GM19099 (cell line): ENCODE measurements at regions not wholly inside any gene's neighbourhood (a gene's known extent, or its start where the extent isn't known, plus 50 kb on each side); places are given as distances from the start of the nearest gene placed in this dataset.

Source experiments
- POLR2A ChIP-seq: IDR thresholded peaks from 3 replicates; pipeline ENCODE4 v1.6.1; 2011; ENCODE audit warnings: low read depth; ENCODE audit not compliant: insufficient read length; ENCODE audit errors: extremely low read depth

- TF ChIP-seq POLR2A, result no peak
Measured at GRCh38 chr13:106108346-106108745, 427.1 kb downstream of the EFNB2 start.

- TF ChIP-seq POLR2A, result no peak
Measured at GRCh38 chr13:106107061-106107460, 428.4 kb downstream of the EFNB2 start.

GRCh38 chr13:106105153-106105552, 430.3 kb downstream of the EFNB2 start:
- no peak for TF ChIP-seq POLR2A

GRCh38 chr13:106104281-106104901, 431.1 kb downstream of the EFNB2 start:
- no peak for TF ChIP-seq POLR2A

- TF ChIP-seq POLR2A, result no peak
Measured at GRCh38 chr13:106103779-106104178, 431.7 kb downstream of the EFNB2 start.

GRCh38 chr13:106102786-106103185, 432.7 kb downstream of the EFNB2 start:
- TF ChIP-seq POLR2A, result no peak

GRCh38 chr13:106101201-106101600, 434.3 kb downstream of the EFNB2 start:
- TF ChIP-seq POLR2A, result no peak

- TF ChIP-seq POLR2A, result no peak
Measured at GRCh38 chr13:106100171-106100919, 435.1 kb downstream of the EFNB2 start.

GRCh38 chr13:106099765-106100164, 435.7 kb downstream of the EFNB2 start:
- no peak for TF ChIP-seq POLR2A

- no peak for TF ChIP-seq POLR2A
Measured at GRCh38 chr13:106098778-106099177, 436.7 kb downstream of the EFNB2 start.

- TF ChIP-seq POLR2A, result no peak
Measured at GRCh38 chr13:106096661-106097092, 438.8 kb downstream of the EFNB2 start.

GRCh38 chr13:106095919-106096318, 439.5 kb downstream of the EFNB2 start:
- TF ChIP-seq POLR2A, result no peak

- no peak for TF ChIP-seq POLR2A
Measured at GRCh38 chr13:106095406-106095805, 440.1 kb downstream of the EFNB2 start.

GRCh38 chr13:106090001-106090400, 445.5 kb downstream of the EFNB2 start:
- no peak for TF ChIP-seq POLR2A

- no peak for TF ChIP-seq POLR2A
Measured at GRCh38 chr13:106089261-106089980, 446.0 kb downstream of the EFNB2 start.

GRCh38 chr13:106088085-106088484, 447.4 kb downstream of the EFNB2 start:
- no peak for TF ChIP-seq POLR2A

- TF ChIP-seq POLR2A, result no peak
Measured at GRCh38 chr13:106087201-106087600, 448.3 kb downstream of the EFNB2 start.
